ENCODE measurements at regions not wholly inside any gene's neighbourhood (a gene's known extent, or its start where the extent isn't known, plus 50 kb on each side); places are given as distances from the start of the nearest gene placed in this dataset.

- TF ChIP-seq CTCF (IDR thresholded peaks at IDR 0.05) (no peak), EP300 (IDR thresholded peaks at IDR 0.05) (no peak), POLR2A (IDR thresholded peaks at IDR 0.05) (no peak), POLR2AphosphoS5 (IDR thresholded peaks at IDR 0.05) (no peak)
These were observed 437.0 kb upstream of the MEIS1 start for GRCh38 chr2:65997961-65998360.

All from gastroesophageal sphincter (tissue), 3 donors.